Body of pancreas (tissue), 4 donors: ENCODE measurements at regions not wholly inside any gene's neighbourhood (a gene's known extent, or its start where the extent isn't known, plus 50 kb on each side); places are given as distances from the start of the nearest gene placed in this dataset.

ENCODE experiments used
- CTCF ChIP-seq, 7 experiments: fragments of 450-650 bp in 4 of 7; fragments of 200-600 bp in 3 of 7; sonication (generic) in 3 of 7; IDR thresholded peaks; one replicate each; pipeline ENCODE4 v1.5.1; 2016 to 2019; ENCODE audit warnings: antibody characterized with exemption in 7 of 7
- POLR2A ChIP-seq, 3 donors: fragments of 450-650 bp; IDR thresholded peaks; one replicate each; pipeline ENCODE4 v1.6.1; 2016; ENCODE audit warnings: antibody characterized with exemption in 3 of 3, mild to moderate bottlenecking in 2 of 3

GRCh38 chr5:14039063-14039462 lies 94.6 kb upstream of the DNAH5 start:
- no peak for TF ChIP-seq POLR2A (IDR thresholded peaks at IDR 0.05)
- TF ChIP-seq CTCF (IDR thresholded peaks at IDR 0.05), result no peak
